AG10803 (cell line): ENCODE measurements at regions not wholly inside any gene's neighbourhood (a gene's known extent, or its start where the extent isn't known, plus 50 kb on each side); places are given as distances from the start of the nearest gene placed in this dataset.

Experiments used
- DNase-seq: peaks from one replicate; pipeline ENCODE4 v3.0.0; 2010; ENCODE audit warnings: low read depth
- H3K4me3 ChIP-seq: 2 replicates; pipeline ENCODE4 v1.5.1; 2011; ENCODE audit warnings: mild to moderate bottlenecking, low read length, control low read depth
- TF ChIP-seq, protein P1 (sequence below): conservative IDR thresholded peaks from 2 replicates; pipeline ENCODE4 v1.5.1; 2011; ENCODE audit warnings: mild to moderate bottlenecking, low read length, control low read depth, inconsistent platforms

DNA sequence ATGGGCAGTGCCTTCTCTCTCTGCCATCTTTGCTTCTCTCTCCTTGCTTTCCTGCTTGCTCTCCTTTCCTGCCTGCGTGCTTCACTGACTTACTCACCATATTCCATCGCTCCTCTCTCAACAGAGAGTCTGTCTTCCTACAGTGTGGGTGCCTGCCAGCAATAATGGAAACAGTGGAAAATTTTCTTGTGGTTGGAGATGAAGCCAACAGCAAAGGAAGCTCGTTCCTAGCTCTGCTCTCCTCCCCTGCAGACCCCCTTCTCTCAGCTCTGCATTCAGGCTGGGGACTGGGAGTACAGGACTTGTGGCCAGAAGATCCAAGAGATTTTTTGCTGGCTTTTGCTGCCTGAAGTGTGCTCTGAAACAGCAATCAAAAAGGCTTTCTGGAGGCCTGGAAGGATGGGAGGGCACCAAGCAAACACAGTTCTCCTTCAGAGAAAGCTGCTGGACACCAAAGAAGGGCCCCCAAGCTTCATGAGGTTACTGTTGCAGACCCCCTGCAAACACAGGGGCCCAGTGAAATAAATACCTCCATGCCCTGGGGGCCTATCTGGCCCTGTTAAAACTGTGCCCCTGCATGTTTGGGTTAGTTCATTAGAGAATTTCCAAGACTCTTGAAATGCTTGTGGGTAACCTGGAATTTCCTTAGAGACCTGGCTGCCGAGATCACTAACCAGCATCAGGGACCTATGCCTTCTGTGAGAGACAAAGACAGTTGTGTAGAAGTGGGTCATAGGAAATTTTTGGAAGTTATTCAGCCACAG lies 149.9 kb upstream of the RASGRP1 start:
- TF ChIP-seq, protein P1, sequence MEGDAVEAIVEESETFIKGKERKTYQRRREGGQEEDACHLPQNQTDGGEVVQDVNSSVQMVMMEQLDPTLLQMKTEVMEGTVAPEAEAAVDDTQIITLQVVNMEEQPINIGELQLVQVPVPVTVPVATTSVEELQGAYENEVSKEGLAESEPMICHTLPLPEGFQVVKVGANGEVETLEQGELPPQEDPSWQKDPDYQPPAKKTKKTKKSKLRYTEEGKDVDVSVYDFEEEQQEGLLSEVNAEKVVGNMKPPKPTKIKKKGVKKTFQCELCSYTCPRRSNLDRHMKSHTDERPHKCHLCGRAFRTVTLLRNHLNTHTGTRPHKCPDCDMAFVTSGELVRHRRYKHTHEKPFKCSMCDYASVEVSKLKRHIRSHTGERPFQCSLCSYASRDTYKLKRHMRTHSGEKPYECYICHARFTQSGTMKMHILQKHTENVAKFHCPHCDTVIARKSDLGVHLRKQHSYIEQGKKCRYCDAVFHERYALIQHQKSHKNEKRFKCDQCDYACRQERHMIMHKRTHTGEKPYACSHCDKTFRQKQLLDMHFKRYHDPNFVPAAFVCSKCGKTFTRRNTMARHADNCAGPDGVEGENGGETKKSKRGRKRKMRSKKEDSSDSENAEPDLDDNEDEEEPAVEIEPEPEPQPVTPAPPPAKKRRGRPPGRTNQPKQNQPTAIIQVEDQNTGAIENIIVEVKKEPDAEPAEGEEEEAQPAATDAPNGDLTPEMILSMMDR, result no peak
- peak; percentile 100 for DNase-seq
- H3K4me3 ChIP-seq, result no peak overlapping the region

DNA sequence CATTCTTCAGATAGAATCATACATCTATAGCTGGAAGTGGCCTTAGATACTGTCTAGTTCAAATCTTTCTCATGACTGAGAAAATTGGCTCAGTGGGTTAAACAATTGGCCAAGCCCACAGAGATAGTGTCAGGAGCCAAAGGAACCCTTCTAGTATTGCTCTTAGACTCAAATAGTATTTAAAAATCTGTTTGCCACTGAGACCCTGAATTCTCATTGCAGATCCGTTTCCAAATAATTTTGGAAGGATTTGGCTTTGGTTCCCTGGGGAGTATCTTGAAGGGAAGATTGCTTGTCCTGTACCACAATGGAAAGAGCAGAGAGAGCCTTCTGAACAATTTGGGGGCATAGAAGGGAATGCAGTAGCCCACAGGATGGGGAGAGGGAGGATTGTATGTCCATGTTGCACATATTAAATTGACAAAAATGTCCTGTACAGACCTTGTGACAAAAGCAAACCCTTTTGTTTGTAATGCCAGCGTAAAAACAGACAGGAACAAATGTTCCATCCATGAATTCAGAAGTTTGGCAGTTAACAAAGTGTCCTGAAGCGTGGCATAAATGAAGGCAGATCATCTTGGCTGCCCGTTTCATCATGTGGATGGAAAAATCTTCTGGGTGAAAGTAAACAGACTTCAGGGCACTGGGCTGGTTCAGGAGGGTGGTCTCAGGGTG lies 156.4 kb upstream of the RASGRP1 start:
- H3K4me3 ChIP-seq, result no peak overlapping the region
- peak; percentile 31 for DNase-seq
- TF ChIP-seq, protein P1, result no peak

DNA sequence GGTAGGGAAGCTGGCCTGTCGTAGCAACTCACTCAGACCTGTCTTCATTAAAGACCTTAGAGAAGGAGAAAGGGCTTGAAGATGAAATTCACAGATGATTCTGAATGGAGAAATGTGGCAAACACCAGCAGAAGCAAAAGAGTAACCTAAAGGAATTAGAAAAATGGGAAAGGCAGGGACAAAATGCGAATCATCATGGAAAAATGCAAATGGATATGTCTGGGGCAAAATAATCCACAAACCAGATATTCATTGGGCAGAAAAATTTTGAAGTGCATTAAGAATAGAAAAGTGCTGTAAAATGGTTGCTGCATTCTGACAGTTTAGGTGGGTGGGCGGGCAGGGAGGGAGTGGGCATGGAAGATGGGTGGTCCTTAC lies 156.9 kb upstream of the RASGRP1 start:
- TF ChIP-seq, protein P1, result no peak
- H3K4me3 ChIP-seq, result no peak overlapping the region
- peak; percentile 80 for DNase-seq

DNA sequence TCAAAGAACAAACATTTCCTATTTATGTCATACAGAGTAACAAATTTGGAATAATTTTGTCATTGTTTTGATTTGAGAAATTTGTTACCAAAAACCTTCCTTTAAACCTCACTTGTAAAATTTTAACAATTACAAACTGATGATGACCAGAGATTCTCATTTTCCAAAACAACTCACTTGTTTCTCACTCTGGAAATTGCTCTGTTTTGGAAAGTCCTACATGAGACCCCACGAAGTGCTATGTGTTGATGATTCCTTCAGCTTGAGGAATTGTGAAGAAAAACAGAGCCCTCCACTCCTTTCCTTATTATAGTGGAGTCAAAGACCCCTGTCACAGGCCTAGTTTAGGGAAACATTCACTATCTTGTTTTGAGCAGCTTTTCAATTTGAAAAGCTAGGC lies 157.6 kb upstream of the RASGRP1 start:
- no peak overlapping the region for H3K4me3 ChIP-seq
- TF ChIP-seq, protein P1, result no peak
- no peak for DNase-seq

DNA sequence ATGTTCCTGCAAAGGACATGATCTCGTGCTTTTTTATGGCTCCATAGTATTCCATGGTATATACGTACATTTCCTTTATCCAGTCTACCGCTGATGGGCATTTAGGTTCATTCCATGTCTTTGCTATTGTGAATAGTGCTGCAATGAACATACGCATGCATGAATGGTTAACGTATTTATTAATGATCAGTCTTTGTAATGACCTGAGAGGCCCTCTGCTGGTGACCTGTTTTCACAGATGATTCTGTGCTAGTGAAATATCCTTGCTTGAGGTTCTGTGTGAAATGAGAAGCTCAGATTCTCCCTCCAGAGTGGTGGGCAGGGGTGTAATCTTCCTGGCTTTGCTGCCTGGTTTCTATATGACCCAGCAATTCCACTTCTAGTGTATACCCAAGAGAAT lies 160.2 kb upstream of the RASGRP1 start:
- TF ChIP-seq, protein P1, result no peak
- no peak overlapping the region for H3K4me3 ChIP-seq
- no peak for DNase-seq

DNA sequence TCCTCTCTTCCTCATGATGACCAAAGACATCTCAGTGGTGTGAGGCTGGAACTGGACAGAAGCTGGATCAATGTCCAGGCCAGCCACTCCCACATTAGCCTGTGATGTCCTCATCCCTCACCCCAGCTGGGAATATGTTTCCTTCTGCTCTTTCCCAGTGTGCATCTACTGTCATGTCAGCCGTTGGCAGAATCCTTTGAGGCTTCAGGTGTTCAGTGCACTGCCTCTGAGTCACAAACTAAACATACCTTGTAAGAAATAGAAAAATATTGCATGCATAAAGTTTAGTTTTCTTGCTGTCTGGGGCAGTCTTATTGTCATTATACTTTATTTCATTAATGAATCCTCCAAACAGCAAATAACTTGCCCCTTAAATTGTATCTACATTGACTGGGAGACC lies 161.6 kb upstream of the RASGRP1 start:
- TF ChIP-seq, protein P1, result no peak
- no peak for DNase-seq
- no peak overlapping the region for H3K4me3 ChIP-seq

DNA sequence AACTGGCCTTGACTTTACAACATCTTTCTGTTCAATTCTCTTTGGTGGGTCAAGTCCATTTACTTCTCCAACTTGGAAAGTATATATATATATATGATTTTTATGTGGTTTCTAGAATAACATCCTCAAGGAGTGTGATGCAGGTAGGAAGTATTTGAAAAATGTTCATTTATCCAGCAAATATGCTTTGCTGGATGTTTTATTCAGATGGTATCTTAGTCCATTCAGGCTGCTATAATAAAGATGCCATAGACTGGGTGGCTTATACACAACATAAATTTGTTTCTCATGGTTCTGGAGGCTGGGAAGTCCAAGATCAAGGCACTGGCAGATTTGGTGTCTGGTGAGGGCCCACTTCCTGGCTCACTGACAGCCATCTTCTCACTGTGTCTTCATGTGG lies 168.7 kb upstream of the RASGRP1 start:
- TF ChIP-seq, protein P1, result no peak
- no peak overlapping the region for H3K4me3 ChIP-seq
- peak; percentile 29 for DNase-seq
